IPS-15b (cell line): ENCODE measurements at regions not wholly inside any gene's neighbourhood (a gene's known extent, or its start where the extent isn't known, plus 50 kb on each side); places are given as distances from the start of the nearest gene placed in this dataset.
"Not testable (repeated sequence)": the region's sequence is repeated elsewhere in the genome, so short reads cannot be mapped to it uniquely, and the experiment has no call there.

ENCODE experiments used
- H3K27me3 ChIP-seq: one replicate; pipeline ENCODE4 v1.6.1; 2013; ENCODE audit warnings: low read length; ENCODE audit not compliant: control insufficient read depth, insufficient read depth
- H3K36me3 ChIP-seq: one replicate; pipeline ENCODE4 v1.6.1; 2013; ENCODE audit warnings: low read length; ENCODE audit not compliant: control insufficient read depth, insufficient read depth
- H3K4me1 ChIP-seq: one replicate; pipeline ENCODE4 v1.6.1; 2013; ENCODE audit warnings: mild to moderate bottlenecking, low read length; ENCODE audit not compliant: control insufficient read depth, insufficient read depth
- H3K4me3 ChIP-seq: one replicate; pipeline ENCODE4 v1.5.1; 2013; ENCODE audit warnings: low read depth, low read length
- H3K9ac ChIP-seq: one replicate; pipeline ENCODE4 v1.6.1; 2013; ENCODE audit warnings: low read depth, mild to moderate bottlenecking, low read length
- H3K9me3 ChIP-seq: one replicate; pipeline ENCODE4 v1.6.1; 2013; ENCODE audit warnings: mild to moderate bottlenecking, low read length; ENCODE audit not compliant: control insufficient read depth, insufficient read depth

GRCh38 chr6:156598071-156598854 is 178.9 kb upstream of the ARID1B start:
- Histone ChIP-seq H3K4me1 (no peaks in the 10 kb centered on the region), H3K4me3 (no peak overlapping the region), H3K9ac (no peak overlapping the region), H3K27me3 (no peaks in the 10 kb centered on the region), H3K36me3 (no peaks in the 10 kb centered on the region), H3K9me3 (no peaks in the 10 kb centered on the region)

GRCh38 chr6:156597095-156597494 is 180.1 kb upstream of the ARID1B start:
- no peaks in the 10 kb centered on the region for H3K9me3 ChIP-seq
- no peak overlapping the region for H3K9ac ChIP-seq
- H3K27me3 ChIP-seq: no peaks in the 10 kb centered on the region
- no peak overlapping the region for H3K4me3 ChIP-seq
- no peaks in the 10 kb centered on the region for H3K36me3 ChIP-seq
- H3K4me1 ChIP-seq: no peaks in the 10 kb centered on the region

- no peaks in the 10 kb centered on the region for H3K9me3 ChIP-seq
Observed at GRCh38 chr6:156595476-156595875, 181.7 kb upstream of the ARID1B start.

GRCh38 chr6:156593893-156594292 is 183.3 kb upstream of the ARID1B start:
- Histone ChIP-seq H3K9me3 (no peaks in the 10 kb centered on the region), H3K4me1 (no peaks in the 10 kb centered on the region), H3K36me3 (no peaks in the 10 kb centered on the region), H3K9ac (no peak overlapping the region), H3K27me3 (no peaks in the 10 kb centered on the region), H3K4me3 (no peak overlapping the region)

More at GRCh38 chr6:156595476-156595875, 181.7 kb upstream of the ARID1B start:
- Histone ChIP-seq H3K36me3 (no peaks in the 10 kb centered on the region), H3K4me1 (no peaks in the 10 kb centered on the region), H3K27me3 (no peaks in the 10 kb centered on the region), H3K9ac (no peak overlapping the region), H3K4me3 (no peak overlapping the region)

GRCh38 chr6:156593127-156593526 is 184.1 kb upstream of the ARID1B start:
- Histone ChIP-seq H3K4me1 (no peaks in the 10 kb centered on the region), H3K36me3 (no peaks in the 10 kb centered on the region), H3K9me3 (no peaks in the 10 kb centered on the region), H3K4me3 (no peak overlapping the region), H3K27me3 (no peaks in the 10 kb centered on the region), H3K9ac (no peak overlapping the region)

GRCh38 chr6:156590482-156590881 is 186.7 kb upstream of the ARID1B start:
- Histone ChIP-seq H3K4me1 (no peaks in the 10 kb centered on the region), H3K9ac (no peak overlapping the region), H3K9me3 (no peaks in the 10 kb centered on the region), H3K36me3 (no peaks in the 10 kb centered on the region), H3K27me3 (no peaks in the 10 kb centered on the region), H3K4me3 (no peak overlapping the region)

- H3K36me3 ChIP-seq: no peaks in the 10 kb centered on the region
- H3K4me3 ChIP-seq: no peak overlapping the region
- H3K4me1 ChIP-seq: no peaks in the 10 kb centered on the region
- no peaks in the 10 kb centered on the region for H3K9me3 ChIP-seq
- H3K27me3 ChIP-seq: no peaks in the 10 kb centered on the region
- no peak overlapping the region for H3K9ac ChIP-seq
Observed at GRCh38 chr6:156589281-156589680, 187.9 kb upstream of the ARID1B start.

- H3K4me3 ChIP-seq: no peak overlapping the region
- no peaks in the 10 kb centered on the region for H3K9me3 ChIP-seq
Observed at GRCh38 chr6:156587751-156588301, 189.4 kb upstream of the ARID1B start.

GRCh38 chr6:156587071-156587470 is 190.1 kb upstream of the ARID1B start:
- Histone ChIP-seq H3K4me1 (no peaks in the 10 kb centered on the region), H3K9me3 (no peaks in the 10 kb centered on the region), H3K36me3 (no peaks in the 10 kb centered on the region), H3K4me3 (no peak overlapping the region), H3K27me3 (no peaks in the 10 kb centered on the region), H3K9ac (no peak overlapping the region)

More at GRCh38 chr6:156587751-156588301, 189.4 kb upstream of the ARID1B start:
- Histone ChIP-seq H3K36me3 (no peaks in the 10 kb centered on the region), H3K27me3 (no peaks in the 10 kb centered on the region), H3K4me1 (no peaks in the 10 kb centered on the region), H3K9ac (no peak overlapping the region)

- Histone ChIP-seq H3K36me3 (no peaks in the 10 kb centered on the region), H3K9ac (no peak overlapping the region), H3K9me3 (no peaks in the 10 kb centered on the region), H3K27me3 (no peaks in the 10 kb centered on the region), H3K4me1 (no peaks in the 10 kb centered on the region), H3K4me3 (no peak overlapping the region)
Observed at GRCh38 chr6:156585859-156586258, 191.3 kb upstream of the ARID1B start.

- H3K36me3 ChIP-seq, H3K27me3 ChIP-seq, H3K4me3 ChIP-seq, H3K4me1 ChIP-seq, H3K9ac ChIP-seq, H3K9me3 ChIP-seq: not testable (repeated sequence)
Observed at GRCh38 chr6:156584121-156584520, 193.1 kb upstream of the ARID1B start.

GRCh38 chr6:156583083-156583482 is 194.1 kb upstream of the ARID1B start:
- H3K27me3 ChIP-seq: no peaks in the 10 kb centered on the region
- H3K4me1 ChIP-seq: no peaks in the 10 kb centered on the region
- H3K9ac ChIP-seq: no peak overlapping the region
- no peaks in the 10 kb centered on the region for H3K36me3 ChIP-seq
- H3K9me3 ChIP-seq: no peaks in the 10 kb centered on the region
- no peak overlapping the region for H3K4me3 ChIP-seq
